PC-3 (cell line): ENCODE measurements at regions not wholly inside any gene's neighbourhood (a gene's known extent, or its start where the extent isn't known, plus 50 kb on each side); places are given as distances from the start of the nearest gene placed in this dataset.

Experiments
- CTCF ChIP-seq: fragments of 300-600 bp; sonication (generic); conservative IDR thresholded peaks from 2 replicates; pipeline ENCODE4 v1.5.1; 2017; ENCODE audit warnings: antibody characterized with exemption, low read depth, mild to moderate bottlenecking, low read length
- EZH2 ChIP-seq: fragments of 300-600 bp; sonication (generic); IDR thresholded peaks from one replicate; pipeline ENCODE4 v1.6.1; 2017; ENCODE audit warnings: antibody characterized with exemption, mild to moderate bottlenecking, low read length; ENCODE audit not compliant: unreplicated experiment
- EZH2phosphoT487 ChIP-seq: fragments of 300-600 bp; sonication (generic); IDR thresholded peaks from 2 replicates; pipeline ENCODE4 v1.6.1; 2018; ENCODE audit warnings: mild to moderate bottlenecking, antibody characterized with exemption, low read length, borderline replicate concordance

GRCh38 chr7:155869784-155870076, 57.5 kb upstream of the SHH start:
- TF ChIP-seq EZH2 (no peak), CTCF (no peak), EZH2phosphoT487 (no peak)
